H9 (cell line): ENCODE measurements at regions not wholly inside any gene's neighbourhood (a gene's known extent, or its start where the extent isn't known, plus 50 kb on each side); places are given as distances from the start of the nearest gene placed in this dataset.

ENCODE experiments used
- DNase-seq: peaks from one replicate; pipeline ENCODE4 v3.0.0-alpha.2; 2017
- H2AFZ ChIP-seq: one replicate; pipeline ENCODE4 v1.6.1; 2013; ENCODE audit warnings: mild to moderate bottlenecking, low read length, control low read depth, moderate library complexity
- H2AK5ac ChIP-seq: 2 replicates; pipeline ENCODE4 v1.6.1; 2013; ENCODE audit warnings: low read length, control low read depth, mixed read lengths; ENCODE audit not compliant: insufficient read length
- H2BK120ac ChIP-seq: one replicate; pipeline ENCODE4 v1.6.1; 2013; ENCODE audit warnings: low read depth, mild to moderate bottlenecking, low read length, control low read depth, inconsistent platforms; ENCODE audit not compliant: poor library complexity, severe bottlenecking
- H2BK12ac ChIP-seq: 2 replicates; pipeline ENCODE4 v1.6.1; 2013; ENCODE audit warnings: low read length, control low read depth, mixed read lengths, low read depth; ENCODE audit not compliant: insufficient read length
- H2BK15ac ChIP-seq: 2 replicates; pipeline ENCODE4 v1.6.1; 2013; ENCODE audit warnings: low read depth, low read length, control low read depth
- H2BK20ac ChIP-seq: one replicate; pipeline ENCODE4 v1.6.1; 2013; ENCODE audit warnings: low read depth, mild to moderate bottlenecking, low read length, control low read depth, inconsistent platforms; ENCODE audit not compliant: poor library complexity, severe bottlenecking
- H2BK5ac ChIP-seq: 2 replicates; pipeline ENCODE4 v1.6.1; 2013; ENCODE audit warnings: low read length, control low read depth, mixed read lengths; ENCODE audit not compliant: insufficient read length
- H3K14ac ChIP-seq: 2 replicates; pipeline ENCODE4 v1.6.1; 2013; ENCODE audit warnings: low read length, control low read depth; ENCODE audit not compliant: insufficient read depth
- H3K18ac ChIP-seq: 2 replicates; pipeline ENCODE4 v1.6.1; 2013; ENCODE audit warnings: low read depth, mild to moderate bottlenecking, mixed read lengths, low read length, control low read depth; ENCODE audit not compliant: insufficient read length
- H3K23ac ChIP-seq: 2 replicates; pipeline ENCODE4 v1.6.1; 2013; ENCODE audit warnings: low read length, control low read depth, mixed read lengths, low read depth; ENCODE audit not compliant: insufficient read length
- H3K23me2 ChIP-seq: 2 replicates; pipeline ENCODE4 v1.6.1; 2013; ENCODE audit warnings: low read depth, mild to moderate bottlenecking, mixed read lengths, low read length, control low read depth; ENCODE audit not compliant: insufficient read length, poor library complexity, severe bottlenecking
- H3K27ac ChIP-seq: 2 replicates; pipeline ENCODE4 v1.5.1; 2013; ENCODE audit warnings: low read length, control low read depth, mixed read lengths, low read depth; ENCODE audit not compliant: insufficient read length
- H3K27me3 ChIP-seq: 2 replicates; pipeline ENCODE4 v1.6.1; 2013; ENCODE audit warnings: low read length, control low read depth, inconsistent platforms; ENCODE audit not compliant: insufficient read depth
- H3K4ac ChIP-seq: 2 replicates; pipeline ENCODE4 v1.6.1; 2013; ENCODE audit warnings: low read depth, mild to moderate bottlenecking, control low read depth, inconsistent platforms, low read length, moderate library complexity
- H3K4me1 ChIP-seq: 2 replicates; pipeline ENCODE4 v1.6.1; 2013; ENCODE audit warnings: low read length, control low read depth, inconsistent platforms; ENCODE audit not compliant: insufficient read depth
- H3K4me2 ChIP-seq: 2 replicates; pipeline ENCODE4 v1.6.1; 2013; ENCODE audit warnings: low read length, control low read depth, mixed read lengths; ENCODE audit not compliant: insufficient read length, insufficient read depth
- H3K56ac ChIP-seq: 2 replicates; pipeline ENCODE4 v1.6.1; 2013; ENCODE audit warnings: low read depth, mild to moderate bottlenecking, mixed read lengths, low read length, control low read depth; ENCODE audit not compliant: insufficient read length
- H3K79me1 ChIP-seq: 2 replicates; pipeline ENCODE4 v1.6.1; 2013; ENCODE audit warnings: low read depth, mild to moderate bottlenecking, moderate library complexity, low read length, control low read depth, inconsistent platforms; ENCODE audit not compliant: insufficient read depth, poor library complexity, severe bottlenecking
- H3K79me2 ChIP-seq: 2 replicates; pipeline ENCODE4 v1.6.1; 2013; ENCODE audit warnings: low read length, control low read depth, inconsistent platforms; ENCODE audit not compliant: insufficient read depth
- H3K9ac ChIP-seq: 2 replicates; pipeline ENCODE4 v1.6.1; 2013; ENCODE audit warnings: low read length, control low read depth, mixed read lengths; ENCODE audit not compliant: insufficient read length; ENCODE audit errors: extremely low read depth
- H3K9me3 ChIP-seq: one replicate; pipeline ENCODE4 v1.6.1; 2013; ENCODE audit warnings: low read depth, low read length, inconsistent platforms; ENCODE audit not compliant: control insufficient read depth
- H3T11ph ChIP-seq: one replicate; pipeline ENCODE4 v1.6.1; 2013; ENCODE audit warnings: mild to moderate bottlenecking, low read length, control low read depth, inconsistent platforms
- H4K20me1 ChIP-seq: one replicate; pipeline ENCODE4 v1.6.1; 2013; ENCODE audit not compliant: control insufficient read depth, insufficient read length, insufficient read depth
- H4K5ac ChIP-seq: 2 replicates; pipeline ENCODE4 v1.6.1; 2013; ENCODE audit warnings: low read depth, mild to moderate bottlenecking, mixed read lengths, low read length, control low read depth; ENCODE audit not compliant: insufficient read length
- H4K8ac ChIP-seq: replicated peaks from 2 replicates; pipeline ENCODE4 v1.6.1; 2013; ENCODE audit warnings: low read length, control low read depth, mixed read lengths, low read depth; ENCODE audit not compliant: insufficient read length
- H4K91ac ChIP-seq: 2 replicates; pipeline ENCODE4 v1.6.1; 2013; ENCODE audit warnings: low read depth, mild to moderate bottlenecking, moderate library complexity, mixed read lengths, low read length, control low read depth; ENCODE audit not compliant: insufficient read length
- H3K27ac Mint-ChIP-seq, 3 experiments: 2 replicates in 2 of 3; 3 replicates in 1 of 3; pipeline ENCODE4 v1.8.0; 2020 to 2021; ENCODE audit warnings: mixed read lengths in 3 of 3, mild to moderate bottlenecking in 1 of 3, moderate library complexity in 1 of 3
- H3K27me3 Mint-ChIP-seq: 2 replicates; pipeline ENCODE4 v1.8.0; 2021; ENCODE audit warnings: low read depth, mild to moderate bottlenecking, moderate library complexity, mixed read lengths
- H3K36me3 Mint-ChIP-seq, 3 experiments: 2 replicates in 2 of 3; 3 replicates in 1 of 3; pipeline ENCODE4 v1.8.0; 2020 to 2021; ENCODE audit warnings: low read depth in 3 of 3, mixed read lengths in 3 of 3; ENCODE audit not compliant: insufficient read depth in 1 of 3
- H3K4me1 Mint-ChIP-seq, 2 experiments: 2 replicates each; pipeline ENCODE4 v1.8.0; 2020; ENCODE audit warnings: mixed read lengths in 2 of 2
- H3K4me3 Mint-ChIP-seq, 2 experiments: 2 replicates in 1 of 2; 3 replicates in 1 of 2; pipeline ENCODE4 v1.8.0; 2020 to 2021; ENCODE audit warnings: mild to moderate bottlenecking in 2 of 2, mixed read lengths in 2 of 2, moderate library complexity in 1 of 2
- H3K9me3 Mint-ChIP-seq, 2 experiments: 2 replicates in 1 of 2; 3 replicates in 1 of 2; pipeline ENCODE4 v1.8.0; 2020; ENCODE audit warnings: mild to moderate bottlenecking in 2 of 2, mixed read lengths in 2 of 2, moderate library complexity in 1 of 2
- WGBS: extraction: QIAGEN DNeasy Blood & Tissue Kit; methylation state at CpG from one replicate; pipeline ENCODE4 v1.1.7; 2013; ENCODE audit warnings: missing lambda C conversion rate, low lambda C conversion rate, mixed read lengths; ENCODE audit not compliant: insufficient read length; ENCODE audit errors: extremely low coverage; 5-methylcytosine and 5-hydroxymethylcytosine counted together
- TF ChIP-seq, protein P1 (sequence below): fragments of 200-600 bp; sonication (generic); conservative IDR thresholded peaks from 3 replicates; pipeline ENCODE4 v1.8.0; 2021; ENCODE audit warnings: antibody characterized with exemption, mild to moderate bottlenecking

DNA sequence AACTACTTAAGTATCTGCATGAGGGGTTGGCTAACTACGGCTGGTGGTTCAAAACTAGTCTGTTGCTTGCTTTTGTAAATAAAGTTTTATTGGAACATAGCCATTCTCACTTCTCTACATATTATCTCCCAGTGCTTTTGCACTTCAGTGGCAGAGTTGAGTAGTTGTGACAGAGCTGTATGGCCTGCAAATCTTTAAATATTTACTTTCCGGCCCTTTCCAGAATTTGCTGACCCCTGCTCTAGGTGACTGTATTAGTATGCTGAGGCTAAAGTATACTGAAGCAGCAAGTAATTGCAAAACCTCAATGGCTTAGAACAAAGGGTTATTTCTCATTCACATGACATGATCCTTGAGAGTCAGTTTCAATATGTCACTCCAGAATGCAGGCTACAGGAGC, 78.3 kb downstream of the OTUD1 start:
- no peak overlapping the region for H2AK5ac ChIP-seq
- H3K79me1 ChIP-seq: no peaks in the 10 kb centered on the region
- Mint-ChIP-seq H3K27me3 (peaks cover 8% of the 10 kb centered on the region), H3K36me3 (peaks cover 4 to 7% (median 7%) of the 10 kb centered on the region in 3 experiments; a peak in 4 of 7 replicates), H3K27ac (no peak overlapping the region), H3K9me3 (peaks cover 14 to 15% of the 10 kb centered on the region in 2 experiments), H3K4me3 (no peak overlapping the region), H3K4me1 (no peaks in the 10 kb centered on the region)
- no CpG with 5 or more reads among the region's 2 CpGs for WGBS
- H2BK20ac ChIP-seq: no peak overlapping the region
- no peak overlapping the region for H4K91ac ChIP-seq
- H3K23me2 ChIP-seq: no peaks in the 10 kb centered on the region
- no peak overlapping the region for H3K4me2 ChIP-seq
- H3K27ac ChIP-seq: no peak overlapping the region
- no peak for DNase-seq
- H3K9me3 ChIP-seq: peaks cover 8% of the 10 kb centered on the region
- no peak overlapping the region for H2BK12ac ChIP-seq
- H3K23ac ChIP-seq: no peak overlapping the region
- no peak overlapping the region for H2BK5ac ChIP-seq
- no peak overlapping the region for H3K4ac ChIP-seq
- no peak overlapping the region for H4K5ac ChIP-seq
- no peak overlapping the region for H3K56ac ChIP-seq
- no peak overlapping the region for H3K18ac ChIP-seq
- H3K27me3 ChIP-seq: no peaks in the 10 kb centered on the region
- TF ChIP-seq, protein P1, sequence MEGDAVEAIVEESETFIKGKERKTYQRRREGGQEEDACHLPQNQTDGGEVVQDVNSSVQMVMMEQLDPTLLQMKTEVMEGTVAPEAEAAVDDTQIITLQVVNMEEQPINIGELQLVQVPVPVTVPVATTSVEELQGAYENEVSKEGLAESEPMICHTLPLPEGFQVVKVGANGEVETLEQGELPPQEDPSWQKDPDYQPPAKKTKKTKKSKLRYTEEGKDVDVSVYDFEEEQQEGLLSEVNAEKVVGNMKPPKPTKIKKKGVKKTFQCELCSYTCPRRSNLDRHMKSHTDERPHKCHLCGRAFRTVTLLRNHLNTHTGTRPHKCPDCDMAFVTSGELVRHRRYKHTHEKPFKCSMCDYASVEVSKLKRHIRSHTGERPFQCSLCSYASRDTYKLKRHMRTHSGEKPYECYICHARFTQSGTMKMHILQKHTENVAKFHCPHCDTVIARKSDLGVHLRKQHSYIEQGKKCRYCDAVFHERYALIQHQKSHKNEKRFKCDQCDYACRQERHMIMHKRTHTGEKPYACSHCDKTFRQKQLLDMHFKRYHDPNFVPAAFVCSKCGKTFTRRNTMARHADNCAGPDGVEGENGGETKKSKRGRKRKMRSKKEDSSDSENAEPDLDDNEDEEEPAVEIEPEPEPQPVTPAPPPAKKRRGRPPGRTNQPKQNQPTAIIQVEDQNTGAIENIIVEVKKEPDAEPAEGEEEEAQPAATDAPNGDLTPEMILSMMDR: no peak
- H2BK15ac ChIP-seq: no peak overlapping the region
- no peak overlapping the region for H4K8ac ChIP-seq
- no peak overlapping the region for H2BK120ac ChIP-seq
- H3T11ph ChIP-seq: no peak overlapping the region
- no peaks in the 10 kb centered on the region for H3K79me2 ChIP-seq
- no peak overlapping the region for H3K9ac ChIP-seq
- H4K20me1 ChIP-seq: no peaks in the 10 kb centered on the region
- H2AFZ ChIP-seq: no peak overlapping the region
- no peaks in the 10 kb centered on the region for H3K4me1 ChIP-seq
- no peak overlapping the region for H3K14ac ChIP-seq
